OCI-LY1 (cell line): ENCODE measurements at regions not wholly inside any gene's neighbourhood (a gene's known extent, or its start where the extent isn't known, plus 50 kb on each side); places are given as distances from the start of the nearest gene placed in this dataset.

Source experiments
- CTCF ChIP-seq: fragments of 200-600 bp; sonication (generic), shearing (Covaris generic); IDR thresholded peaks from 2 replicates; pipeline ENCODE4 v1.5.1; 2017; ENCODE audit warnings: mild to moderate bottlenecking, antibody characterized with exemption, low read length, moderate library complexity, mixed read lengths
- EZH2 ChIP-seq: fragments of 200-600 bp; sonication (generic), shearing (Covaris generic); IDR thresholded peaks from 2 replicates; pipeline ENCODE4 v1.8.0; 2017; ENCODE audit warnings: borderline replicate concordance, mixed run types, mild to moderate bottlenecking, antibody characterized with exemption, low read length, moderate library complexity, mixed read lengths

DNA sequence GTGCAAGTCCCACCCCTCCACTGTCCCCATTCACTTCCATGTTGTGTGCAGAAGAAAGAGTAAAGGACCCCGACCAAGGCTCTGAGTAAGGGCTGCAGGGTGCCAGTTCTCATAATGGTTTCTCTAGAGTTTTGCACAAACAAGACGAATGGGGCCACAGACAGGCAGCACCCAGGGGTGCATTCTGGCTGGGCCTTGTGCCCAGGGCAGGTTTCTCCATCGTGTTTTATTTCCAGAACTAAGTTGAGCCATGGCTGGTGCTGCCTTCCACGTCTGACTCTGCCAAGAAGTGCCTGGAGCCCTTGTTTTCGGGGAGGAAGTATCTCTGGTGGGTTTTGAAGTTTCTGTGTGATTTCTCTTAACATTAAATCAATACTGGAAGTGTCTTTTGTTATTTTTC lies 95.0 kb upstream of the SDK1 start:
- TF ChIP-seq CTCF (no peak), EZH2 (no peak)
